D721Med (cell line): ENCODE measurements at regions not wholly inside any gene's neighbourhood (a gene's known extent, or its start where the extent isn't known, plus 50 kb on each side); places are given as distances from the start of the nearest gene placed in this dataset.
"Not testable (repeated sequence)": the region's sequence is repeated elsewhere in the genome, so short reads cannot be mapped to it uniquely, and the experiment has no call there.

Source experiments
- DNase-seq: peaks from one replicate; pipeline ENCODE4 v3.0.0; 2011; ENCODE audit warnings: low spot score; ENCODE audit not compliant: insufficient read length
- FAIRE-seq: peaks from 2 replicates; lab custom pipeline; 2011; peaks lifted over from hg19 to GRCh38; lab: Jason Lieb, UNC
- CTCF ChIP-seq: IDR thresholded peaks from 2 replicates; pipeline ENCODE4 v1.5.1; 2012; ENCODE audit warnings: mild to moderate bottlenecking, control low read depth; ENCODE audit not compliant: insufficient read depth; ENCODE audit errors: missing control alignments

GRCh38 chr21:22355949-22356348 is 1357.7 kb downstream of the NCAM2 start:
- no peak for TF ChIP-seq CTCF
- FAIRE-seq (no peak), DNase-seq (no peak)

- no peak for FAIRE-seq
- no peak for TF ChIP-seq CTCF
- DNase-seq: no peak
These were observed 1358.5 kb downstream of the NCAM2 start for GRCh38 chr21:22356663-22357062.

- FAIRE-seq, DNase-seq: not testable (repeated sequence)
These were observed 1361.4 kb downstream of the NCAM2 start for GRCh38 chr21:22359599-22359998.

GRCh38 chr21:22363504-22363903 is 1365.3 kb downstream of the NCAM2 start:
- FAIRE-seq (no peak), DNase-seq (no peak)
- no peak for TF ChIP-seq CTCF

GRCh38 chr21:22364163-22364562 is 1366.0 kb downstream of the NCAM2 start:
- TF ChIP-seq CTCF: no peak
- FAIRE-seq (no peak), DNase-seq (no peak)

- FAIRE-seq: no peak
- TF ChIP-seq CTCF: no peak
These were observed 1376.2 kb downstream of the NCAM2 start for GRCh38 chr21:22374218-22374969.

GRCh38 chr21:22377795-22378194 is 1379.6 kb downstream of the NCAM2 start:
- FAIRE-seq, DNase-seq: not testable (repeated sequence)

More at GRCh38 chr21:22374218-22374969, 1376.2 kb downstream of the NCAM2 start:
- no peak for DNase-seq

- DNase-seq (no peak), FAIRE-seq (no peak)
- no peak for TF ChIP-seq CTCF
These were observed 1395.1 kb downstream of the NCAM2 start for GRCh38 chr21:22393324-22393723.
